Astrocyte (in vitro differentiated cells and primary cell): ENCODE measurements at regions not wholly inside any gene's neighbourhood (a gene's known extent, or its start where the extent isn't known, plus 50 kb on each side); places are given as distances from the start of the nearest gene placed in this dataset.

Experiments
- DNase-seq: peaks from one replicate; pipeline ENCODE4 v3.0.0-alpha.2; 2010; ENCODE audit warnings: low read depth
- FAIRE-seq: peaks from 2 replicates; lab custom pipeline; 2011; peaks lifted over from hg19 to GRCh38; lab: Jason Lieb, UNC
- H2AFZ ChIP-seq: 2 replicates; pipeline ENCODE4 v1.6.0; 2012; ENCODE audit warnings: low read depth, low read length, inconsistent platforms
- H3K27ac ChIP-seq: 2 replicates; pipeline ENCODE4 v1.5.1; 2011; ENCODE audit warnings: low read depth, low read length, inconsistent platforms
- H3K27me3 ChIP-seq: 2 replicates; pipeline ENCODE4 v1.6.0; 2011; ENCODE audit warnings: low read length, inconsistent platforms; ENCODE audit not compliant: insufficient read depth
- H3K36me3 ChIP-seq: 2 replicates; pipeline ENCODE4 v1.5.1; 2011; ENCODE audit warnings: low read length, inconsistent platforms; ENCODE audit not compliant: insufficient read depth
- H3K4me1 ChIP-seq: 2 replicates; pipeline ENCODE4 v1.5.1; 2011; ENCODE audit warnings: low read length, inconsistent platforms; ENCODE audit not compliant: insufficient read depth
- H3K4me2 ChIP-seq: 2 replicates; pipeline ENCODE4 v1.6.0; 2012; ENCODE audit warnings: low read length, inconsistent platforms
- H3K4me3 ChIP-seq: 2 replicates; pipeline ENCODE4 v1.5.1; 2011; ENCODE audit warnings: low read depth, mild to moderate bottlenecking, low read length, inconsistent platforms; ENCODE audit not compliant: insufficient read depth
- H3K79me2 ChIP-seq: 2 replicates; pipeline ENCODE4 v1.6.0; 2012; ENCODE audit warnings: mild to moderate bottlenecking, low read length, inconsistent platforms; ENCODE audit not compliant: insufficient read depth
- H3K9ac ChIP-seq: 2 replicates; pipeline ENCODE4 v1.6.0; 2012; ENCODE audit warnings: mild to moderate bottlenecking, low read length, inconsistent platforms
- H3K9me3 ChIP-seq: 2 replicates; pipeline ENCODE4 v1.5.1; 2012; ENCODE audit warnings: low read depth, mild to moderate bottlenecking, low read length, inconsistent platforms; ENCODE audit not compliant: insufficient read depth
- H4K20me1 ChIP-seq: 2 replicates; pipeline ENCODE4 v1.6.0; 2012; ENCODE audit warnings: low read length, inconsistent platforms; ENCODE audit not compliant: insufficient read depth
- H3K27ac Mint-ChIP-seq: one replicate; pipeline ENCODE4 v1.8.0; 2021; ENCODE audit warnings: mild to moderate bottlenecking, mixed read lengths; ENCODE audit not compliant: unreplicated experiment
- H3K27me3 Mint-ChIP-seq: one replicate; pipeline ENCODE4 v1.8.0; 2021; ENCODE audit warnings: low read depth, mixed read lengths; ENCODE audit not compliant: unreplicated experiment
- H3K36me3 Mint-ChIP-seq: one replicate; pipeline ENCODE4 v1.8.0; 2021; ENCODE audit warnings: low read depth, mixed read lengths; ENCODE audit not compliant: unreplicated experiment
- H3K4me1 Mint-ChIP-seq: one replicate; pipeline ENCODE4 v1.8.0; 2021; ENCODE audit warnings: low read depth, mixed read lengths; ENCODE audit not compliant: unreplicated experiment
- H3K4me3 Mint-ChIP-seq: one replicate; pipeline ENCODE4 v1.8.0; 2021; ENCODE audit warnings: mild to moderate bottlenecking, moderate library complexity, mixed read lengths; ENCODE audit not compliant: unreplicated experiment
- H3K9me3 Mint-ChIP-seq: one replicate; pipeline ENCODE4 v1.8.0; 2021; ENCODE audit warnings: mild to moderate bottlenecking, mixed read lengths; ENCODE audit not compliant: unreplicated experiment
- EZH2 ChIP-seq: IDR thresholded peaks from 2 replicates; pipeline ENCODE4 v1.6.1; 2012; ENCODE audit warnings: mild to moderate bottlenecking, low read length, inconsistent platforms; ENCODE audit not compliant: insufficient read depth
- TF ChIP-seq, protein P1 (sequence below): IDR thresholded peaks from 2 replicates; pipeline ENCODE4 v1.5.1; 2011; ENCODE audit warnings: low read depth, mild to moderate bottlenecking, inconsistent platforms, low read length, moderate library complexity; ENCODE audit not compliant: insufficient read depth

GRCh38 chr4:163003979-163004378, 162.7 kb downstream of the NAF1 start:
- H3K9me3 Mint-ChIP-seq: peaks cover 5% of the 10 kb centered on the region
- H3K4me2 ChIP-seq: no peak overlapping the region
- no peaks in the 10 kb centered on the region for H3K36me3 Mint-ChIP-seq
- no peaks in the 10 kb centered on the region for H3K79me2 ChIP-seq
- FAIRE-seq (no peak), DNase-seq (no peak)
- no peak for TF ChIP-seq EZH2
- TF ChIP-seq, protein P1, sequence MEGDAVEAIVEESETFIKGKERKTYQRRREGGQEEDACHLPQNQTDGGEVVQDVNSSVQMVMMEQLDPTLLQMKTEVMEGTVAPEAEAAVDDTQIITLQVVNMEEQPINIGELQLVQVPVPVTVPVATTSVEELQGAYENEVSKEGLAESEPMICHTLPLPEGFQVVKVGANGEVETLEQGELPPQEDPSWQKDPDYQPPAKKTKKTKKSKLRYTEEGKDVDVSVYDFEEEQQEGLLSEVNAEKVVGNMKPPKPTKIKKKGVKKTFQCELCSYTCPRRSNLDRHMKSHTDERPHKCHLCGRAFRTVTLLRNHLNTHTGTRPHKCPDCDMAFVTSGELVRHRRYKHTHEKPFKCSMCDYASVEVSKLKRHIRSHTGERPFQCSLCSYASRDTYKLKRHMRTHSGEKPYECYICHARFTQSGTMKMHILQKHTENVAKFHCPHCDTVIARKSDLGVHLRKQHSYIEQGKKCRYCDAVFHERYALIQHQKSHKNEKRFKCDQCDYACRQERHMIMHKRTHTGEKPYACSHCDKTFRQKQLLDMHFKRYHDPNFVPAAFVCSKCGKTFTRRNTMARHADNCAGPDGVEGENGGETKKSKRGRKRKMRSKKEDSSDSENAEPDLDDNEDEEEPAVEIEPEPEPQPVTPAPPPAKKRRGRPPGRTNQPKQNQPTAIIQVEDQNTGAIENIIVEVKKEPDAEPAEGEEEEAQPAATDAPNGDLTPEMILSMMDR: no peak
- no peak overlapping the region for H3K9ac ChIP-seq
- no peak overlapping the region for H3K27ac ChIP-seq
- H3K4me1 Mint-ChIP-seq: no peaks in the 10 kb centered on the region
- H3K27ac Mint-ChIP-seq: no peak overlapping the region
- H3K9me3 ChIP-seq: no peaks in the 10 kb centered on the region
- no peaks in the 10 kb centered on the region for H3K27me3 Mint-ChIP-seq
- H2AFZ ChIP-seq: no peak overlapping the region
- no peaks in the 10 kb centered on the region for H3K36me3 ChIP-seq
- no peaks in the 10 kb centered on the region for H3K27me3 ChIP-seq
- no peak overlapping the region for H3K4me3 ChIP-seq
- H3K4me3 Mint-ChIP-seq: no peak overlapping the region
- H4K20me1 ChIP-seq: no peaks in the 10 kb centered on the region
- no peaks in the 10 kb centered on the region for H3K4me1 ChIP-seq

DNA sequence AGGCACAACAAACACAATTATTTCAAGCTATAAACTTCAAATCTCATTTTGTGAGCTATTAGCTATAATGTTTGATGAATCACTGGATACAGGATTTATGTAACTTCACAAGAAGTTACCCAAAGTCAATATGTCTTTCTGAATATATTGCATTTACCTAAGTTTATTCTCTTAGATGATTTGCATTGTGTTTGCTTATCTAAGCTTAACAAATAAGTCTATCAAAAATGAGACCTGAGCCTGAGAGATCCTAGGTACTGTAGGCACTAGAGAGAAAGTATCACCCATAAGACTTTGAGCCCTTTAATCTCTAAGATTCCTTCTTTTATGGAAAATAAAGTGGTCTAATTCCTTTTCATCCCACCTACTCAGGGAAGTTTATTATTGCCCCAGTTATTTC, 178.2 kb downstream of the NAF1 start:
- Mint-ChIP-seq H3K4me3 (no peak overlapping the region), H3K9me3 (no peaks in the 10 kb centered on the region), H3K27ac (no peak overlapping the region), H3K4me1 (no peaks in the 10 kb centered on the region), H3K36me3 (no peaks in the 10 kb centered on the region), H3K27me3 (no peaks in the 10 kb centered on the region)
- DNase-seq: no peak
- H3K9me3 ChIP-seq: no peaks in the 10 kb centered on the region
- no peak overlapping the region for H2AFZ ChIP-seq
- H3K4me3 ChIP-seq: no peak overlapping the region
- H3K36me3 ChIP-seq: no peaks in the 10 kb centered on the region
- no peaks in the 10 kb centered on the region for H3K4me1 ChIP-seq
- no peaks in the 10 kb centered on the region for H3K79me2 ChIP-seq
- H3K27ac ChIP-seq: no peak overlapping the region
- no peak overlapping the region for H3K4me2 ChIP-seq
- FAIRE-seq: no peak
- no peaks in the 10 kb centered on the region for H4K20me1 ChIP-seq
- TF ChIP-seq EZH2: no peak
- TF ChIP-seq, protein P1: no peak
- no peaks in the 10 kb centered on the region for H3K27me3 ChIP-seq
- H3K9ac ChIP-seq: no peak overlapping the region

GRCh38 chr4:162985131-162985530, 181.6 kb downstream of the NAF1 start:
- H3K79me2 ChIP-seq: no peaks in the 10 kb centered on the region
- Mint-ChIP-seq H3K27ac (no peak overlapping the region), H3K36me3 (no peaks in the 10 kb centered on the region), H3K4me3 (no peak overlapping the region), H3K9me3 (no peaks in the 10 kb centered on the region), H3K27me3 (no peaks in the 10 kb centered on the region), H3K4me1 (no peaks in the 10 kb centered on the region)
- no peaks in the 10 kb centered on the region for H4K20me1 ChIP-seq
- H3K4me2 ChIP-seq: no peak overlapping the region
- H3K36me3 ChIP-seq: no peaks in the 10 kb centered on the region
- FAIRE-seq: no peak
- H3K4me3 ChIP-seq: no peak overlapping the region
- H3K27ac ChIP-seq: no peak overlapping the region
- no peak overlapping the region for H2AFZ ChIP-seq
- TF ChIP-seq, protein P1: no peak
- TF ChIP-seq EZH2: no peak
- H3K4me1 ChIP-seq: no peaks in the 10 kb centered on the region
- H3K9ac ChIP-seq: no peak overlapping the region
- DNase-seq: no peak
- no peaks in the 10 kb centered on the region for H3K27me3 ChIP-seq
- no peaks in the 10 kb centered on the region for H3K9me3 ChIP-seq
